MM.1S (cell line): ENCODE measurements at regions not wholly inside any gene's neighbourhood (a gene's known extent, or its start where the extent isn't known, plus 50 kb on each side); places are given as distances from the start of the nearest gene placed in this dataset.

ENCODE experiments used
- EZH2phosphoT487 ChIP-seq: fragments of 300-600 bp; sonication (generic); IDR thresholded peaks from 2 replicates; pipeline ENCODE4 v1.6.1; 2018; ENCODE audit warnings: antibody characterized with exemption, low read length
- TF ChIP-seq, protein P1 (sequence below): fragments of 300-600 bp; sonication (generic); IDR thresholded peaks from 2 replicates; pipeline ENCODE4 v1.5.1; 2016; ENCODE audit warnings: antibody characterized with exemption, low read length, mixed read lengths

DNA sequence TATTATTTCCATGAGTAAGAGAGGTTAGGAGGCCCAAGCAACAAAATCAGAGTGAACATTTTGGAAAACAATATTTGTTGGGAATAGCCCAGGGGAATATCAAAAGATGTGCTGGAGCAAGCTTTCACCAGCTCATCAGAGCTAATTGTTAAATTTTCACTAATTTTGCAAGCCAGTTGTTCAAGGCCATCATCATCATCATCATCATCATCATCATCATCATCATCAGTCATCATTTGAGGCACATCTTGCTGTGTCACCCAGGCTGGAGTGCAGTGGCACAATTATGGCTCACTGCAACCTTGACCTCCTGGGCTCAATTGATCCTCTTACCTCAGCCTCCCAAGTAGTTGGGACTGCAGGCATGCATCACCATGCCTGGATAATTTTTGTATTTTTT lies 350.5 kb upstream of the MEF2C start:
- TF ChIP-seq, protein P1, sequence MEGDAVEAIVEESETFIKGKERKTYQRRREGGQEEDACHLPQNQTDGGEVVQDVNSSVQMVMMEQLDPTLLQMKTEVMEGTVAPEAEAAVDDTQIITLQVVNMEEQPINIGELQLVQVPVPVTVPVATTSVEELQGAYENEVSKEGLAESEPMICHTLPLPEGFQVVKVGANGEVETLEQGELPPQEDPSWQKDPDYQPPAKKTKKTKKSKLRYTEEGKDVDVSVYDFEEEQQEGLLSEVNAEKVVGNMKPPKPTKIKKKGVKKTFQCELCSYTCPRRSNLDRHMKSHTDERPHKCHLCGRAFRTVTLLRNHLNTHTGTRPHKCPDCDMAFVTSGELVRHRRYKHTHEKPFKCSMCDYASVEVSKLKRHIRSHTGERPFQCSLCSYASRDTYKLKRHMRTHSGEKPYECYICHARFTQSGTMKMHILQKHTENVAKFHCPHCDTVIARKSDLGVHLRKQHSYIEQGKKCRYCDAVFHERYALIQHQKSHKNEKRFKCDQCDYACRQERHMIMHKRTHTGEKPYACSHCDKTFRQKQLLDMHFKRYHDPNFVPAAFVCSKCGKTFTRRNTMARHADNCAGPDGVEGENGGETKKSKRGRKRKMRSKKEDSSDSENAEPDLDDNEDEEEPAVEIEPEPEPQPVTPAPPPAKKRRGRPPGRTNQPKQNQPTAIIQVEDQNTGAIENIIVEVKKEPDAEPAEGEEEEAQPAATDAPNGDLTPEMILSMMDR: no peak
- no peak for TF ChIP-seq EZH2phosphoT487
